ENCODE measurements at regions not wholly inside any gene's neighbourhood (a gene's known extent, or its start where the extent isn't known, plus 50 kb on each side); places are given as distances from the start of the nearest gene placed in this dataset.
"Not testable (repeated sequence)": the region's sequence is repeated elsewhere in the genome, so short reads cannot be mapped to it uniquely, and the experiment has no call there.

DNA sequence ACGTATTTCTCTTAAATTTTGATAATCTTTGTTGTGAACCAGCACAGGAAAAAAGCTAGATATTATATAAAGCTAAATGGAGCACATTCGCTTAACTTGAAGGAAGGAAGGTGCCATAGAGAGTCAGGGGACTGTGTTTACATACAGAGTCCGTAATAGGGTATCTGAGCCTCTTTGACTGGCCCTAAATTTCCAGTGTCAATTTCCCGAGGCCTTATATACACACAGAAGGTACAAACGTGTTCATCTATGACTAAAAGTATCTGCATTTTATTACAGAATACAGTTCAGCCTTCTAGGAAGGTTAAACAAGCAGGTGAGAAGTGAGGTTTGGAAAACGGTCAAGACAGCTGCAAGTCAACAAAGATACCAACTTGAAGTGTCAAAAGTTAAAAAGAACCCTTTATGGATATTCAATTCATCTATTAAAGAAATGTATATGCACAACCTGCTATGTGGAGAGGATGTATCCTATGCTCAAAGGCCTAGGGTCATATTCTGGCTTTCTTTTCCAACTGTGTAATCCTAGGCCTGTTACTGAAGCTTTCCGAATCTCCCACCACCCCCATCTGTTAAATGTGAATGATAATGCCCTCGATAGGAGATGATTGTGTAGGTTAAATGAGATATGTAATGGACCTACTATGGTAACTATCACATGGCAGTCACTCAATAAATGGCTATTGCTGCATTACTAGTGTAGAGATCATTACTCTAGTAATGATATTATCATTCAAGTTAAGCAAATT lies 263.7 kb upstream of the MAF start:
- DNase-seq (ENCODE audit: low spot score) = no peak

DNA sequence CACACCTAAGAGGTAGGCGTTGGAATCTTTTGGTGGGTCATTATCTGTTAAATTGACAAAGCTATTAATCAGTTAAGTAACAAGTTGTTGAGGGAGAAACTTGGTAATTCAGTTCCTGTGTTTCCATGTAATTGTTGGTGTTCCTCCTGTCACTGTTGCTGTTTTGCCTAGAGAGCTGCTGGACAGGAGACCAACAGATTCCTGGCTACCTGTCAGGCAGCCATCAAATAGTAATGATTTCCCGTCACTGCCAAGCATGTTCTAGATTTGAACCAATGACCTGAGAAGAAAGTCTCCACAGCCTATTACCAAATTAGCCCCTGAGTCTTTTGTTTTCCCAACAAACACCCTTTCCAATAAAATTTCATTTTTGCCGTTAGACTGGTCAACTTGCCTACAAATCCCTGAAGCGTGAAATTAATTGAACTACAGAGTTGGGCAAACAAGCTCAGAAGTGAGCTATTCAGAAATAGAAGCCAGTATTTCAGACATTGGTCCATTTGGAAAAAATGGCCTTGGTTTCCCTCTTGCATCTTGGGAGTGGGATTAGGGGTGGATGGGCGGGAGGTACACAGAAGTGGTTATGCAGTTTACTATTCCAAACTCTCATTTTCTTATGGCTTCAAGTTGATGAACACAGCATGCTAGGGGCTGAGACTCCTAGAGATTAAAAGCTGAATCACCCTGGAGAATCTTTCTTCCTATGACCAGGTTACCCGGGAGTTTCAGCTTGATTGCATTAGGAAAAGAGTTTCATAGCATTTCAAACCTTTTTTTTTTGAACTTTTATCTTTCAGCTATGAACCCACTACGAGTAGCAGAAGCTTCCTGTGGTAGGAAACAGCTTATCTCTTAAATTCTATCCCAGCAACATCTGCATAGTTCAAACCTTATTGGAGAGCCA lies 262.8 kb upstream of the MAF start:
- no peak for DNase-seq (ENCODE audit: low spot score)

DNA sequence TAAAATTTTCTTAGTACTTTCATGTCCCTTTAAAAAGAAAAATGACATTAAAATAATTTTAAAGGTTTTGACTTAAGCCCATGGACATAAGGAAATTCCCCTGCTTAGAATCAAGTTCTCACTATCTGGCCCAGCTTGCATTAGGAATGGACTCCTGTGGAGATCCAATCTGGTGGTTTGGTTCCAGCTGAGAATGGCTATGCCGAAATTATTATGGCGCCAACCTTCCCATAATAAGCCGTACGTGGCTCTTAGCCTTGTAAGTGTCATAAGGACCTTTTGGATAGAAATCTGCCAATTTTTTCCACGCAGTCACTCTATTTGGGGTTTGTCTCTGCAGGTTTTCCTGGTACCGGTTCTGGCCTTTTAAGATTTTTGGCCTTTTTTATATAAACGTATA lies 262.1 kb upstream of the MAF start:
- DNase-seq (ENCODE audit: low spot score) = no peak

DNA sequence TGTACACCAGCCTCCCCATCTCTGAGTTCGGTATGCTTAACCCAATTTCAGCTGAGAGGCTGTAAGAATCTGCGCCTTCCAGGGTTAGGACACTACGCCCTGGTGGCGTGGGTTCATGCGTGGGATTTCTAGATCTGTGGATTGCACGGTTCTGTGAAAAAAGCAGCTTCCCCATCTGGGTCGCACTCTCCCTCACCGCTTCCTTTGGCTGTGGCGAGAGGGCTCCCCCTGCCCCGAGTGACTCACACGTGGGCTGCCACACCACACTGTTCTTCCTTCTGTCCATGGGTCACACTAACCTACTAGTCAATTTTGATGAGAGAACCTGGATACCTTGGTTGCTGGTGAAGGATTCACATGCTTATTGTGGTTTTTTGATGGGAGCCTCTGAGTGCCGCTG lies 256.0 kb upstream of the MAF start:
- no peak for DNase-seq (ENCODE audit: low spot score)

DNA sequence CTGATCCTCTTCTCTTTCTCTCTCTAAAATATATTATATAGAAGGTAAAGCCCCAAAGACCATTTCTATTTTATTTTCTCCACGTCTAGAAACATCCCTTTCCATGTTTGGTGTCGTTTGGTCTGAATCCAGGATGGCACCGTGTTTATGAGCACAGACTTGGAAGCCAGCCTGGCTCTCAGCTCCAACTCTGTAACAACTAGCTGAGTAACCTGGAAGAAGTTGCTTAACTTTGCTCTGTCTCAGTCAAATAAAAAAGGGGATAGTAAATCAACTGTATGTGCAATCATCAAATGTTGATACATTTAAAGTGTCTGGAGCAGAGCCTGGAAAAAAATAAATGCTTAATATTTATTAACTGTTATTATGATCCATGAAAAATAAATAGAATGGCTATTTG lies 249.8 kb upstream of the MAF start:
- DNase-seq (ENCODE audit: low spot score) = no peak

DNA sequence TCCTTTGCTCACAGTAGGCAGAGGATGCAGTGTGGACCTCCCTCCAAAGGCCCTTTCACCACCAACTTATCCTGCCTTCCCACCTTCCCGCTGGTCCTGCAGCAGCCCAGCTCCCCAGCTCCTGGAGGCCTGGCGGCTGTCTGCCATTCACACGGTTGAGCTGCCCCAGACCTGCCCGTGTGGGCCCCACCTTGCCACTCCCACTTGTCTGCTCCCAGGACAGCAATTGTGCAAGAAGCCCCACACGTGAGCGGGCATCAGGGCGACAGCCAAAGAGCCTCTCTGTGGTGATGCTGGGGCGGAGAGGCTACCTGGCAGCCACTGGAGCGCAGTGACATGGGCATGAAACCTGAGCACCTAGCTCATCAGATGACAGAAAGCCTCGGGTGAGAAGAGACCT lies 248.6 kb upstream of the MAF start:
- DNase-seq (ENCODE audit: low spot score) = no peak

DNA sequence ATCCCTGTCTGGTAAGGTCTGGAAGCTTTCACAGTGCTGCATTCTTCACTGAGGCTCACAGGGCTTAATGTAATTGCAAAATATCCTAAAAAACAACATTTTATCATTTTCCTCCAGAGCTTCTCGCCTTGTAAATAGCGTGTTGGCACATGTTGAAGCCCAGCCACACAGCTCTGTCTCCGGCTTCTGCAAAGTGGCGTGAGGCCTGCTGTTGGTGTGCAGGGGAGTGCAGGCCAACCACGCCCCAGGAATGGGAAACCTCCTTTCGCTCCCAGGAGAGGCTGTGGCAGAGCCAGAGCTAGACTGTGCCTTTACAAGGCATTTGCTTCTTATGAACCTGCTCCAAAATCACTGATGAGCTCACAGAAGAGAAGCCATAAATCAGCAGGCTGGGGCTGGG lies 248.2 kb upstream of the MAF start:
- DNase-seq (ENCODE audit: low spot score) = no peak

DNA sequence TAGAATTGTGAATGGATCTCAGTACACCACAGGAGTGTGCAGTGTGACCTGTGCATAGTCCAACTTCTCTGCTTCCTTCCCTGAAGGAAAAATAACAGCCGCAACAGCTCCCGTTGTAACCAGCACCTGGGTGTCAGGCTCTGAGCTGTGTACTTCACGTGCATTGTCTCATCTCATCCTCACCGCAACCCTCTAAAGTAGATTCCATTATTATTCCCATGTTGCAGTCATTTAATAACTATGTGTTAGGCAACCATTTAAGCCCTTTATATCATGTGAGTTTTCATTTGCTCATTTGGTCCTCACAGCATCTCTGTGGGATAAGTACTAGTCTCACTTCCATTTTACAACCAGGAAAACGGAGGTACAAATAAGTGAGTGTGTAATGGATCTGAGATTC lies 247.0 kb upstream of the MAF start:
- DNase-seq (ENCODE audit: low spot score) = no peak

DNA sequence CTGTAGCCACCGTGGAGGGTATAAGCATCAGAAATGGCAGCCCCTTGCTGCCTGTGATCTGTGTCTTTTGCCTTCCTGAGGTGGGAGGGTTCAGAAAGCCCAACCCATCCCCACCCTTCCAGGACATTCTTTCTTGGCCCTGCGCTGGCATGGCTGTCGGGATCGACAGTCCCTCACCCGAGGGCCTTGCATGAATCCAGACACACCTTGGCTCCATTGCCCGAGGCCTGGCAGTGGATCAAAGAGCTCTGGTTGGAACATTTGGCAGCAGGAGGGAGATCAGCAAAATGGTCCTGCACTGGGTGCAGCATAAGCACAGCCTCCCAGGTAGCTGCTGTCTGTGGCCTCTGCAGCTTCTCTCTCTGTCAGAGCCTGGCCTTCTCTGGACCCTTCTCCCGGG lies 246.6 kb upstream of the MAF start:
- no peak for DNase-seq (ENCODE audit: low spot score)

DNA sequence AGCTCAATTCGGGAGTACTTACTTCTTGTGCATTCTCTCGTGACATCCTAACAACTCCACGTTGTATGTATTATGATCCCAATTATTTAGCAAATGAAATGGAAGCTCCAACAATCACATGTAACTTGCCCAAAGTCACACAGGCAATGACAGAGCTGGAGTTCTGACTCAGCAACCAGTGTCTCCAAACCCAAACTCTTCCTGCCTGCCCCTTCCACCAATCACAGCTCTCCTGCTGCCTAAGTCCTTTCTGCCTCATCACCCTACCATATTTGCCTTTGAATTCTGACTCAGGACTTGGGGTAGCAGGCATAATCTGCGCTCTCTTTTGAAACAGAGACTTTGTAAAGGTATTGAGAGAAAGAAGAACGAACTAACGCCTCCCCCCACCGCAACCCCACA lies 245.2 kb upstream of the MAF start:
- DNase-seq (ENCODE audit: low spot score) = no peak

DNA sequence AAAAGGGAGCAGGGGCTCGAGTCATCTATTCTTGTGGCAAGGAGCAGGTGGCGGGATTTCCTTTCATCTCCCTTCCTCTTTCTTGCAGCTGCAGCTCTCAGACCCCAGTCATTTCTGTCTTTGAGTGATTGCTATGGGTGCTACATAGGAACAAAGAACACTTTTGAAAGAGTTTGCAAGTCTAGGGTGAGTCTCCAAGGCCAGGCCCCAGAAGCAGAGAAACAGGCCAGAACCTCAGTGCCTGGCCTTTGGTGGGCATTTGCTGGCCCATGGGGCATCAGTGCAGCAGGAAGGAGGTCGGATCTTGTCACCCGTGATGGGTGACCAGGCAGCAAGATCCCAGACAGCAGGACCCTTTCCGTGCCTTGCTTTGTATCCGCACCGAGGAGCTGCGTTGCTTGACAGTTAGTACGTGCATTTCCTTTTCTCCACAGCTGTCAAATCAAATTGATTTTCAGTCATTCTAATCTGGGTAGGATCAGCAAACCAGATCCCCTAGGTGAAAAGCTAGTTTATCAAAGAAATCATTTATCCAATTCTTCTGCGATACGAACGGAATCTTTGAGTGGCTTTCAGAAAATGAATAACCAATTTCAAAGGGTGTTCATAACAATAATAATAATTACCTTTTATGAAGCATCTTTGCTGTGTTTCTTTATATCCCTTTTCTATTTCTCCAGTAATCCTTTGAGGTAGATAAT lies 244.6 kb upstream of the MAF start:
- no peak for DNase-seq (ENCODE audit: low spot score)

DNA sequence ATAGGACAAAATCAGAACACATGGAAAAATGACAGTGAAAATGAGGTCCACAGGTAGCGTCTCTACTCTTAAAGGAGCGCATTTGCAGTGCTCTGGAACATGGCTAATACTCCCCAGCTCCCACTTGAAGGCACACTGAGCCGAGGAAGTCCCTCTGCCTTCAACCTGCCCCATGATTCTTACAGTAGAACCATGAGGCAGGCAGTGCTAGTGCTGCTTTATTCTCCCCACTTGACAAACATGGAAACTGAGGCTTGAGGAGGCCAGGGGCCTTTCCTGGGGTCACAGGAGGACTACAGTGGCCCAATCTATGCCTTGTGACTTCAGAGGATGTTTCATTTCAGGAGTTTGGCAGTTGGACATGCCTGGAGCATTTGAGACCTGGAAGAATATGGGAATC lies 244.1 kb upstream of the MAF start:
- DNase-seq (ENCODE audit: low spot score) = no peak

DNA sequence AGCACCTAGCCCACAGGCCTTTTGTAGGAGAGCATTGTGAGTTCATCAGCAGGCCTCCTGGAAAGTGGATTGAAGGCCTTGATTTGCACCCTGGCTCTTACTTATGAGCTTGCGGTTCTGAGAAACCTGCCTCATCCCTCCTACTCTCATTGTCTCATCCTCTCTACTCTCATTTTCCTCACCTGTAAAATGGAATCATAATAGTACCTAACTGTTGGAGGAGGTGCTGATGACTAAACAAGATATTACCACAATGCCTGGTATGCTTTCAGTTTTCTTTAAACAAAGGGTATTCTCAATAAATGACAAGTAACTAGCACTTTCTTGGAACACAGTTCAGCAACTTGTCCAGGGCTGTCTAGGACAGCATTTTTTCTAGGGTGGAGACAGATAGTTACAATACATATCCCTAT lies 243.1 kb upstream of the MAF start:
- DNase-seq (ENCODE audit: low spot score) = no peak

DNA sequence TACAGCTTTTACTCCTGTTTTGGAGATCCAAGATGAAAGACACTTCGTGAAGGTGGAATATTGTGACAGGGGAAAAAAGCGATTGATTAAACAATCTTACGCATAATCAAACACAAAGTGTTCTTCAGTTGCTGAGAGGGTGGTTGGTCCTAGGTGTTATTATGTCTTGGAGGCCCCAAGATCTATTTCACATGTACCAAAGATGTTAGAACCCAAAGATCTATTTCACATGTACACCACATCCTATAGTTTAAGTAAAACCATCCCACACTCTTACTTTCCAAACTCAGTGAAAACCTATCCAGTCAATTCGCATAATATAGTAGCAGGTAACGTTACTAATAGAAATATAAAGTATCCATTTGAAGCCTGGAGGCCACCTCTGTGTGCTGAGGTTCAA lies 242.6 kb upstream of the MAF start:
- no peak for DNase-seq (ENCODE audit: low spot score)

DNA sequence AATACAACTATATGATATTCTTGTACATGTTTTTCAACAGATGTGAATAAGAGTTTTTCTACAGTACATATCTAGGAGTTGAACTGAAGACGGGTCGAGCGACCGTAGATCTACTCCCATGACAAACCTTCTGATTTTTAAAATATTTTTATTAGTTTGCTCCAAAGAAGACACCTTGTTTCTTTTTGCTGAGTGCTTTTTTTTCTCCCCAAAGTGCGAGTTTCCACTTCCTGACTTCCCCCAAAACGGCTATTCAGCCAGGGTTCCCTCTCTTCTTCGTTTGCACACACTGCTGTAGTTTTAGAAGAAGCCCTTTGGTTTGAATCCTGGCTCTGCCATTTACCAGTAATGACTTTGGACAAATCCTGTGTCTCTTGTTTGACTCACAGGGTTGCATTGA lies 241.7 kb upstream of the MAF start:
- DNase-seq (ENCODE audit: low spot score) = no peak

DNA sequence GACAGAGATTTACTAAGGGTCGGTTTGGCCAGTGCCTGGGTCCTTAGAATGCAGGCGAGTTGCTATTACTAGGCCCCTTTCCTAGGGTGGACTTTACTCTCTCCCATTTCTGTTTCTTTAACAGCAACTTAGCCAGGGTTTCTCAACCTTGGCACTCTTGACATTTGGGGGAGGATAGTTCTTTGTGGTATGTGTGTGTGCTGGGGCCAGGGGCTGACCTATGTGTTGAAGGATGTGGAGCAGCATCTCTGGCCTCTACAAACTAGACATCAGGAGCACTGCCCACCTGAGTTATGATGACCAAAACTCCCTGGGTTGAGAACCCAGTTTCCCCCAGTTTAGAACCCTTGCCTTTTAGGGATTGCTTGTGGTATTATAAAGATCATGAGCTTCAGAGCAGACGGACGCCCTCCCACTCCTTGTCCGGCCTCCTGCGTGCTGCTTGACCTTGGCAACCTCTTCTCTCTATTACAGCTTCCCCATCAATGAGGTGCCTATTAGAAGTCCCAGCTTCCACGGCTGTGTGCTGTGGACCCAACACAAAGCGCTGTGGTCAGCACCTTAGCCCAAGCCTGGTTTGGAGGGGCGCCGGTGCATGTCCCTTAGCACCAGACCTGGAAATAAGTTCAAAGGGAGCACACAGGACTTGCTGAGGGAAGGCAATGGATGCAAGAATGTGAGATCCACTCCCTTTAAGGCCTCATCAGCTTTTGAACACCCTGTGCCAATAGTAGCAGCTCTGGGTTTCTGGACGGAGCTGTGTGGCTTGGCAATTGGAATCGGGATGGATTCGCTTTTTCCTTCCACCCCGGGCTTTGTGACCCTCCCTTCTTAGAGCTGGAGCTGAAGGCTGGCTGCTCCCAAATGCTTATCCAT lies 239.2 kb upstream of the MAF start:
- no peak for DNase-seq (ENCODE audit: low spot score)

DNA sequence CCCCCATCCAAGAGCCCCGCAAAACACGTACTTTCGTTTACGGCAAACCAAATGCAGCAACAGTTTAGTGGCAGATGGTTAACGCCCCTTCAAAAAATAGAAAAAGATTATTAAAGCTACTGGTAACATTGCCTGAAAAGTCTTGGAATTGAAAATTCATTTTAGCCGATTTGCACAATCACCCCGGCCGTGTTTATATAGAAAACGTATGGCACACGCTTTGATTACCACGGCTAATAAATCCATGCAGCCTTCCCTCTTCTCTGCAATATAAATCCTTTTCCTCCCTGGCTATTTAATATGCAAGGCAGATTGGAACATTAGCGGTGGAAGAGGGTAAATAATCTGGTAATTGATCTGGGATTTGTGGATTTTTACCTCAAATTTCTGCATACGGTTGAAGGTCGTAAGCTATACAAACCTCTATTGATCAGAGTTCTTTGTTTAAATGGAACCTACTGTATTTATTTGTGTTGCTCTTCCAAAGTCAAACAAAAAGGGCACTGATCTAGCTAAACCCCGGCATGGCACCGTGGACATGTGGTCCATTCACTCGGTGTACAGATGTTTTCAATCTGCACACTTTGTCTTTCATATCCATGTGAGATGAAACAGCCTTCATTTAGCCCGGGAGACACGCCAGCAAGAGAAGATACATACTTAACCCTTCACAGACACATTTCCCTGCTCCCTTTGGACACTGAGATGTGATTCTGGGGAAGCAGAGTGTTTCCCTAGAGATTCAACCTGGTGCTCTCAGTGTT lies 238.1 kb upstream of the MAF start:
- DNase-seq (ENCODE audit: low spot score) = no peak

DNA sequence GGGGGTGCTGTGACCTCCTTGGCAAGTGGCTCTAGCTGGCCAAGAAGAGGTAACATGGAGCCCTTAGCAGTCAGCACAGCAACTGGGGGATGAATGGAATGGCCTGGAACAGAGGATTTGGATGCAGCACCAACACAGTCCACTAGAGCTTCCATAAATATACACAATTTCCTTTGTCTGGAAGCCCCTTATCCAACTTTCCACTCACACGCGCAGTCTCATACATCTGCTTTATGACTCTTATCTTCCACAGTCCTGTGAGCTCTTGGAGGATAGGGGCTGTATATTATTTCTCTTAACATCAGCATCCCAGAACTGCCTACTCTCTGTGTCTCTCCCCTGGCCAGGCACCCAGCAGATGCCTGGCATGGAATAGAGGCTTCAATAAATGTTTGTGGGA lies 235.6 kb upstream of the MAF start:
- DNase-seq (ENCODE audit: low spot score) = no peak

DNA sequence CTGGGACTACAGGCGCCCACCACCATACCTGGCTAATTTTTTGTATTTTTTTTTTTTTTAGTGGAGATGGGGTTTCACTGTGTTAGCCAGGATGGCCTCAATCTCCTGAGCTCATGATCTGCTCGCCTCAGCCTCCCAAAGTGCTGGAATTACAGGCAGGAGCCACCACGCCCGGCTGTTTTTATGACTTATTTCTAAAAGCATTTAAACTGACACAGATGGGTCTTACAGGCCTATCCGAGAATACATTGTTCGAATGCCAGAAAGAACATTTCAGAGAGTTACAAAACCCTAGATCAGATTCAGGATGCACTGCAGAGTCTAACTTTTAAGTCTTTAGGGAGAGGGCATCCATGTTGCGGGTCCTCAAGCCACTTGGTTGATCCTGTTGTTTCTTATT lies 234.7 kb upstream of the MAF start:
- no peak for DNase-seq (ENCODE audit: low spot score)

DNA sequence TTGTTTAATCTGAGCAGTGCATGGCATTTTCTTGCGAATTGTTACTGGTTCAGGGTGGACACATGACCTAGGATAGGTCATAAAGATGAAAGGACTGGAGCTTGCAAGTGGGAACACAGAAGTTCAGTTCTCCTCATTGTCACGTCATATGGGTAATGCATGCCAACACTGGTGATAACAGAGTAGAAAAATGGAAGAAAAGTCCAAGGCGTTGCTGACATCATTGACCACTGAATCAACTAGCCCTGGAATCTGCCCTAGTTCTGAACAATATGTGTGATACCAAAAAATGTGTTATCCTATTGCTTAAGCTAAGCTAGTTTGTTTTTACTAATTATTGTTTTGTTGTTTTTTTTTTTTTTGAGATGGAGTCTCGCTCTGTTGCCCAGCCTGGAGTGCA lies 234.2 kb upstream of the MAF start:
- no peak for DNase-seq (ENCODE audit: low spot score)

DNA sequence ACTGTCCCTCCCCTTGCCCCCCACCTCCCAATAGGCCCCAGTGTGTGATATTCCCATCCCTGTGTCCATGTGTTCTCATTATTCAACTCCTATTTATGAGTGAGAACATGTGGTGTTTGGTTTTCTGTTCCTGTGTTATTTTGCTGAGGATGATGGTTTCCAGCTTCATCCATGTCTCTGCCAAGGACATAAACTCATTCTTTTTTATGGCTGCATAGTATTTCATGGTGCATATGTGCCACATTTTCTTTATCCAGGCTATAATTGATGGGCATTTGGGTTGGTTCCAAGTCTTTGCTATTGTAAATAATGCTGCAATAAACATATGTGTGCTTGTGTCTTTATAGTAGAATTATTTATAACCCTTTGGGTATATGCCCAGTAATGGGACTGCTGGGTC lies 233.5 kb upstream of the MAF start:
- DNase-seq (ENCODE audit: low spot score) = not testable (repeated sequence)
